Transverse colon (tissue), 3 donors: ENCODE measurements at regions not wholly inside any gene's neighbourhood (a gene's known extent, or its start where the extent isn't known, plus 50 kb on each side); places are given as distances from the start of the nearest gene placed in this dataset.

ENCODE experiments used
- POLR2A ChIP-seq: fragments of 450-650 bp; IDR thresholded peaks from one replicate; pipeline ENCODE4 v1.6.1; 2016; ENCODE audit warnings: antibody characterized with exemption, mild to moderate bottlenecking, moderate library complexity
- POLR2AphosphoS5 ChIP-seq, 3 donors: sonication (generic); formaldehyde crosslinking; IDR thresholded peaks; one replicate each; pipeline ENCODE4 v1.6.1; 2016; ENCODE audit warnings: antibody characterized with exemption in 3 of 3

GRCh38 chr1:58135821-58136321 is 410.7 kb downstream of the OMA1 start:
- TF ChIP-seq POLR2A, result no peak
- no peak for TF ChIP-seq POLR2AphosphoS5 (IDR thresholded peaks at IDR 0.05)
